Esophagus (tissue), 2 donors: ENCODE measurements at regions not wholly inside any gene's neighbourhood (a gene's known extent, or its start where the extent isn't known, plus 50 kb on each side); places are given as distances from the start of the nearest gene placed in this dataset.

ENCODE experiments used
- H3K27ac ChIP-seq, 2 donors: one replicate each; pipeline ENCODE4 v1.5.1; 2013; ENCODE audit warnings: low read depth in 2 of 2, mild to moderate bottlenecking in 2 of 2, inconsistent platforms in 1 of 2, low read length in 1 of 2, moderate library complexity in 1 of 2
- H3K27me3 ChIP-seq, 2 donors: one replicate each; pipeline ENCODE4 v1.6.1; 2013; ENCODE audit warnings: low read length in 2 of 2, control low read depth in 1 of 2, mild to moderate bottlenecking in 1 of 2; ENCODE audit not compliant: insufficient read depth in 2 of 2, control insufficient read depth in 1 of 2
- H3K36me3 ChIP-seq, 2 donors: one replicate each; pipeline ENCODE4 v1.6.1; 2013; ENCODE audit warnings: low read length in 1 of 2; ENCODE audit not compliant: control insufficient read depth in 2 of 2, insufficient read depth in 2 of 2
- H3K4me1 ChIP-seq, 2 donors: one replicate each; pipeline ENCODE4 v1.6.1; 2013; ENCODE audit warnings: low read length in 1 of 2; ENCODE audit not compliant: control insufficient read depth in 2 of 2, insufficient read depth in 2 of 2
- H3K4me3 ChIP-seq, 2 donors: one replicate each; pipeline ENCODE4 v1.5.1; 2013; ENCODE audit warnings: low read length in 2 of 2, mild to moderate bottlenecking in 2 of 2, low read depth in 1 of 2, moderate library complexity in 1 of 2
- H3K9me3 ChIP-seq, 2 donors: one replicate each; pipeline ENCODE4 v1.6.1; 2013; ENCODE audit warnings: mild to moderate bottlenecking in 2 of 2, low read depth in 1 of 2, low read length in 1 of 2, moderate library complexity in 1 of 2; ENCODE audit not compliant: control insufficient read depth in 2 of 2, insufficient read depth in 1 of 2
- WGBS, 2 donors: extraction: QIAGEN DNeasy Blood & Tissue Kit; methylation state at CpG; one replicate each; pipeline ENCODE4 v1.1.7; 2013; 5-methylcytosine and 5-hydroxymethylcytosine counted together
- donor health status: healthy with polysubstance abuse.
- donor health status: Bipolar disorder and iron deficiency.

DNA sequence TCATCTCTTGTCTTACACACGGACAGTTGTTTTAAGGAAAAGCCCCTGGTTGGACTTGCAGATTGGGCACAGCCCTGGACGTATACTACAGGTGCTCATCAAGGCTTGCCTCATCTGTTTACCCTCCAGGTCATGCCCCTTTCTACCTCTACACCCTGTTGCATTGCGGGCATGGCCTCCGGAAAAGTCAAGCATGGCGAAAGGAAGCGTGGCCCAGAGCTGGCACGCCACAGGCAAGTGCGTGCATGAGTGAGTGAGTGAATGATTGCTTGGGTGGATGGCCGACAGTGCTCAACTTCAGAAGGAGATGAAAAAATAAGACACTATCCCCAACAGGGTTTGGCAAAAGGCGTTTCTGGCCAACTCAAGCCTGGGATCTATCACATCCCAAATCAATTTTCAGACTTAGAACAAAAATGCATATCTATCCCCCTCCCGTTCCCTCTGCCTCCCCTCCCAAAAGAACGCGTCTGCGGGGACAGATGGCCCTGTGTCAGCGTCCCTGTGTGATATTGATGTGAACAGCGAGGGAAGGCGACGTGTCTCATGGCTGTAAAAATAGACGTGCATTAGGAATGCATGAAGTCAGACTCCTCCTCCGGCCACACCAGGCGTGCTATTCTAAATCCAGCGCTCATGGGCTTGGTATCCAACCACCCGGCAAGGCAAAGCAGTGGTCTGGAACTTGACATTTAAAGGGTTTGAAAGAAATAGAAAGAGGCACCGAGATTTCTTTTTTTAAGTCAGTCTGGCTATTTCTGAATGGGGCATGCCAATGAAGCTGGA lies 96.0 kb downstream of the RPLP1 start:
- no peak overlapping the region for H3K27ac ChIP-seq
- H3K9me3 ChIP-seq = peaks cover 9 to 15% of the 10 kb centered on the region in 2 donors
- peaks cover 2 to 10% of the 10 kb centered on the region in 2 donors for H3K27me3 ChIP-seq
- 86 to 88% methylated on average over 24 of the region's 24 CpGs for WGBS, 2 donors
- no peak overlapping the region for H3K4me3 ChIP-seq
- H3K36me3 ChIP-seq = no peaks in the 10 kb centered on the region
- H3K4me1 ChIP-seq = no peaks in the 10 kb centered on the region

DNA sequence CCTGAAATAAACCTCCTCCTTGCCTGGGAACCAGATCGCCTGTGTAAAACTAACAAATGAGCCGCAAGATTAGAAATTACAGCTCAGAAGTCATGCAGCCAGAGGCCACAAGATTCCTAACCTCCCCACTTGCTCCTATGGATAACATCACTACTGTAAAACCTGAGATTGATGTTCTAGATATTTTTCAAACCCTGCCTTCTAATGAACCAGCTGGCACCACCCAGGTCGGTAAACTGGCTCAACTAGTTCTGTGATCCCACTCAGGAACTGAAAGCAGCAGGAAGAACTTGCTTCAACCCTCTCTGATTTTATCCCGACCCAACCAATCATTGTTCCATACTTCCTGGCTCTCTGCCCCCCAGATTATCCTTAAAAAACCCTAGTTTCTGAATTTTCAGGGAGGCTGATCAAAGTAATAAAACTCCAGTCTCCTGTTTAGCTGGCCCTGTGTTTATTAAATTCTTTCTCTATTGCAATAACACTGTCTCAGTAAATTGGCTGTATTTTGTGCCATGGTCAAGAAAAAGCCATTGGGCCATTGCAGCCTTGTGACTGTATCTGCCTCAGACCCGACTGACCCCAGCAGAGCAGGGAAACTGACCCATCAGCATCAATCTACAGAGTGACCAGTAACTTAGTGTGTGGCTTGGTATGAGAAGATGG lies 98.9 kb downstream of the RPLP1 start:
- Histone ChIP-seq H3K27ac (no peak overlapping the region), H3K4me1 (peaks cover 0 to 3% of the 10 kb centered on the region in 2 donors), H3K36me3 (no peaks in the 10 kb centered on the region), H3K4me3 (no peak overlapping the region), H3K27me3 (peaks cover 2 to 7% of the 10 kb centered on the region in 2 donors), H3K9me3 (peaks cover 9 to 15% of the 10 kb centered on the region in 2 donors)
- 63 to 68% methylated on average over 5 of the region's 5 CpGs for WGBS, 2 donors

DNA sequence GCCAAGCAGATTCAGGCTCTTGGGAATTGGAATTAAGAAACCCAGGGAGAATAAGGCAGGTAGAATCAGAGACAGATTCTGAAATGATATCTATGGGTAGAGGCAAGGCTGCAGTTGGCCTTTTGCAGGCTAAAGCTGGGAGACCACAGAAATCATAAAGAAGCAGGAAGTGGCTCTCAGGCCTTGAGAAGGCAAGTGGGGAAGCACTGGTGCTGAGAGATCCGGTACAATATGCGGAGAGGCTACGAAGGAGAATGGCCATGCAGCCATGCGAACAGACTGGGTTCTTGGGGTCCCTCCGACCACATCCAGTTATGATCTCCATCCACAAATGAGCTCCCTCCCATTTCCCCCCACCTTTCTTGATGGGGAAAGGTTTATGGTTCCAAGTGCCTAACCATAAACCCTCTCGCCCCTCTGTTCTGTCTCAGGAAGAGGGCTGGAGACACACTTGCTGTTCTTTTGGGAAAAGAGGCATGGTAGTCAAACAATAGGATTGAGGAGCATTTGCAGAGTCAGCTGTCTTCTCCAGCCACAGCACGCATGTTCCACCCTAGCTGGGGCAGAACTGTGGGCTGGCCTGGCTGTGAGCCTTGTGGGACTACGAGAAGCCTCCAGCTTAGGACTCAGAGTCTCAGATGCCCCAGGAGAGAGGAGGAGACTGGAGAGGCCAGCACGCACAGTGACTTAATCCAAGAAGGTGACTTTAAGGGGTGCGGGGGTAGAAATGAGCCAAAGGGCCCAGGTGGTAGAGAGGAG lies 99.6 kb downstream of the RPLP1 start:
- Histone ChIP-seq H3K9me3 (peaks cover 9 to 15% of the 10 kb centered on the region in 2 donors), H3K4me3 (no peak overlapping the region), H3K27ac (no peak overlapping the region), H3K36me3 (no peaks in the 10 kb centered on the region), H3K27me3 (peaks cover 2 to 7% of the 10 kb centered on the region in 2 donors), H3K4me1 (peaks cover 0 to 3% of the 10 kb centered on the region in 2 donors)
- WGBS, 2 donors = 95 to 96% methylated on average over 10 of the region's 10 CpGs

DNA sequence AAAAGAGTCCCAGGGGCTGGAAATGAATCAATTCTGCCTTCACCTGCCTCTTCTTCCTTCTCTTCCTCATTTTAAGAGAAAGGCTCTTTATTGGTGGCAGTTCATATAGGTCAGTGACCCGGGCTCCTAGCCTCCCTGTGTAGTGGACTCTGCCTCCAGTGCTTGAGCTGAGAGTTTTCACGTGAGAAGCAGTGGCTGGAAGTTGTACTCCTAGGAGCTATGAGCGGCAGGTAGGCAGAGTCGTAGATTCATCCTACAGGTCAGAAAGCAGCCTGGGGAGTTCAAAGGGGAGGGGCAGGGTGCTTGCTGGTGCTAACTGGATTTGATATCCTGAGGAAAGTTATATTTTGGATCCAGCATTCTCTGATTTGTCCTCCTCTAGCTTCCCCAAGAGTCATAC lies 101.1 kb downstream of the RPLP1 start:
- no peak overlapping the region for H3K27ac ChIP-seq
- no peak overlapping the region for H3K4me3 ChIP-seq
- peaks cover 2 to 7% of the 10 kb centered on the region in 2 donors for H3K27me3 ChIP-seq
- H3K36me3 ChIP-seq = no peaks in the 10 kb centered on the region
- peaks cover 9 to 15% of the 10 kb centered on the region in 2 donors for H3K9me3 ChIP-seq
- WGBS, 2 donors = 84 to 92% methylated on average over 4 of the region's 4 CpGs
- H3K4me1 ChIP-seq = peaks cover 0 to 5% of the 10 kb centered on the region in 2 donors

GRCh38 chr15:69554279-69554961 lies 101.8 kb downstream of the RPLP1 start:
- Histone ChIP-seq H3K27ac (no peak overlapping the region), H3K36me3 (no peaks in the 10 kb centered on the region), H3K27me3 (peaks cover 2 to 4% of the 10 kb centered on the region in 2 donors), H3K9me3 (peaks cover 9 to 15% of the 10 kb centered on the region in 2 donors), H3K4me1 (peaks cover 0 to 5% of the 10 kb centered on the region in 2 donors), H3K4me3 (no peak overlapping the region)
- 60 to 62% methylated on average over 7 of the region's 7 CpGs for WGBS, 2 donors

- Histone ChIP-seq H3K27me3 (peaks cover 2 to 3% of the 10 kb centered on the region in 2 donors), H3K4me1 (peaks cover 0 to 5% of the 10 kb centered on the region in 2 donors), H3K36me3 (no peaks in the 10 kb centered on the region), H3K4me3 (no peak overlapping the region), H3K27ac (no peak overlapping the region), H3K9me3 (peaks cover 9 to 13% of the 10 kb centered on the region in 2 donors)
- 86 to 94% methylated on average over 8 of the region's 8 CpGs for WGBS, 2 donors
Observed at GRCh38 chr15:69555080-69555479, 102.5 kb downstream of the RPLP1 start.

DNA sequence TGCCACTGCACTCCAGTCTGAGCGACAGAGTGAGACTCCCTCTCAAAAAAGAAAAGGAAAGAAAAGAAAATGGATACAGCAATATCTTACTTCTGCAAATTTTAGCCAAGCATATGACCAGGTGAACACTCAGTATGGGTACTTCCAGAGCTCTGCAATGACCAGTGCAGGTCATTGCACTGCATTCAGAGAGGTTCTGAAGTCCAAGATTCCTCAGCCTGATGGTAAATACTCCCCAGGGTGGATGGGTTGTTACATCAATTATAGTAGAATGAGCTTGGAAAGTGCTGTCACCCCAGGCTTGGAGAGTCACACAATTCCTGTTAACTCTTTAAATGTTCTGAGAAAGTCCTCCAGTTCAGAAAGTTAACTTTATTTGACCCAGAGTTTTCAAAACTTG lies 103.7 kb downstream of the RPLP1 start:
- WGBS, 2 donors = 95 to 97% methylated on average over 1 of the region's 1 CpG
- Histone ChIP-seq H3K36me3 (no peaks in the 10 kb centered on the region), H3K4me1 (peaks cover 0 to 5% of the 10 kb centered on the region in 2 donors), H3K27me3 (peaks cover 2 to 3% of the 10 kb centered on the region in 2 donors), H3K27ac (no peak overlapping the region), H3K4me3 (no peak overlapping the region), H3K9me3 (peaks cover 6 to 13% of the 10 kb centered on the region in 2 donors)

DNA sequence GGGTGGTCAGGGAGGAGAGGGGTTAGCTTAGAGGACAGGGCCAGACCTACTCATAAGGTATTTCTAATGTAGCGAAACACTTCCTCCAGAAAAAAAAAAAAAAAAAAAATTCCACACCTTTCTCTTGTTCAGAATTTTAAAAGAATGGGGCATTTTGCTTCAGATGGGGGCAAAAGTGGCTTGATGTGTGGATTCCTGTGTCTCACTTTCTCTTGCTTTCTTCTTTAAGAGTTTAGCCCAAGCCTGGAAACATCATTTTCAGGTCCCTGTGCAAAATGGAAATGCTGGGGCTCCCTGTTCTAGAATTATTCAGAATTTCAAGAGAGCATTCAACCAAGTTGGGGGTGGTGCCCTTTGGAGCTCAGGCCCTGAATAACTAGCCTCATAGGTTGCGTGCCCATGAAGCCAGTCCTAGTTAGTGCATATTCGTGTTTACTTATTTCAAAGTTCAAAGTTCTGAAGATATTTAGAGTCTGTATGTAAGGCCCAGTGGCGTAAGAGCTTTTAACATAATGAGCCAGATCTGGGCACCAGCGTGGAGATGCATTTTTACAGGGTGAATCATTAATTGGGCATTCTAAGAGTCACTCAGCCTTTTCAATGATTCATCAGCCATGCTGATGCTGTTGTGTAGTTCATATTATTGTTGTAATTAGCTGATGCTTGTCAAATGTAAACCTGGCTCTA lies 104.5 kb downstream of the RPLP1 start:
- Histone ChIP-seq H3K9me3 (peaks cover 6 to 10% of the 10 kb centered on the region in 2 donors), H3K27me3 (peaks cover 2 to 3% of the 10 kb centered on the region in 2 donors), H3K4me3 (no peak overlapping the region), H3K36me3 (no peaks in the 10 kb centered on the region), H3K4me1 (peaks cover 0 to 5% of the 10 kb centered on the region in 2 donors), H3K27ac (peak overlapping the region in 1 of 2 donors; percentile 5)
- 47% methylated on average over 5 of the region's 5 CpGs for WGBS, 2 donors
